H1 (cell line): ENCODE measurements at regions not wholly inside any gene's neighbourhood (a gene's known extent, or its start where the extent isn't known, plus 50 kb on each side); places are given as distances from the start of the nearest gene placed in this dataset.
A peak's percentile ranks its signal among the peaks of the same experiment; 100 is the strongest.

Source experiments
- CTCF ChIA-PET: fragments of 300-600 bp; sonication (Branson Sonifier 250); formaldehyde crosslinking; loops from one replicate; lab custom pipeline; 2021; ENCODE audit not compliant: partially characterized antibody; lab: Charles Lee
- POLR2A ChIA-PET: fragments of 300-600 bp; sonication (Branson Sonifier 250); formaldehyde crosslinking; loops from one replicate; lab custom pipeline; 2021; ENCODE audit warnings: inconsistent platforms; ENCODE audit not compliant: partially characterized antibody; lab: Charles Lee
- DNase-seq, 2 experiments: peaks; one replicate each; pipeline versions ENCODE4 v3.0.0 to v3.0.0-alpha.2; 2010 to 2022; ENCODE audit warnings: low spot score in 2 of 2, low read depth in 1 of 2, mixed read lengths in 1 of 2
- FAIRE-seq: peaks from 2 replicates; lab custom pipeline; 2011; peaks lifted over from hg19 to GRCh38; lab: Jason Lieb, UNC
- H2AFZ ChIP-seq: 2 replicates; pipeline ENCODE4 v1.8.1; 2012; ENCODE audit warnings: low read length, inconsistent platforms
- H2AK5ac ChIP-seq: 2 replicates; pipeline ENCODE4 v1.6.1; 2013; ENCODE audit warnings: low read depth, low read length
- H2BK120ac ChIP-seq: replicated peaks from 2 replicates; pipeline ENCODE3; 2013; ENCODE audit warnings: low read depth, low read length, inconsistent platforms
- H2BK12ac ChIP-seq: 2 replicates; pipeline ENCODE4 v1.6.1; 2013; ENCODE audit warnings: low read depth, low read length
- H2BK15ac ChIP-seq: 2 replicates; pipeline ENCODE4 v1.6.1; 2013; ENCODE audit warnings: low read length
- H2BK20ac ChIP-seq: 2 replicates; pipeline ENCODE4 v1.6.1; 2013; ENCODE audit warnings: low read length
- H2BK5ac ChIP-seq: 2 replicates; pipeline ENCODE4 v1.6.1; 2013; ENCODE audit warnings: low read depth, low read length
- H3K14ac ChIP-seq: 2 replicates; pipeline ENCODE4 v1.6.1; 2013; ENCODE audit warnings: inconsistent platforms; ENCODE audit not compliant: insufficient read length
- H3K18ac ChIP-seq: 2 replicates; pipeline ENCODE4 v1.6.1; 2013; ENCODE audit warnings: low read length; ENCODE audit errors: extremely low read depth
- H3K23ac ChIP-seq: 2 replicates; pipeline ENCODE4 v1.6.1; 2013; ENCODE audit warnings: inconsistent platforms; ENCODE audit not compliant: insufficient read length
- H3K23me2 ChIP-seq: 2 replicates; pipeline ENCODE4 v1.6.1; 2013; ENCODE audit warnings: low read depth, low read length
- H3K27ac ChIP-seq: 2 replicates; pipeline ENCODE4 v1.6.1; 2011; ENCODE audit warnings: low read depth, low read length, inconsistent platforms
- H3K27me3 ChIP-seq, 4 experiments: replicated peaks in 1 of 4; 1 replicate in 1 of 4; 2 replicates in 3 of 4; pipeline versions ENCODE4 v1.6.1 to v1.8.1; 2011 to 2013; ENCODE audit warnings: low read length in 3 of 4, mild to moderate bottlenecking in 3 of 4, inconsistent platforms in 2 of 4, mixed read lengths in 2 of 4, moderate library complexity in 1 of 4; ENCODE audit not compliant: control insufficient read depth in 3 of 4, insufficient read depth in 3 of 4; ENCODE audit errors: extremely low read depth in 1 of 4
- H3K36me3 ChIP-seq, 4 experiments: 2 replicates each; pipeline versions ENCODE4 v1.6.1 to v1.8.1; 2011 to 2013; ENCODE audit warnings: mild to moderate bottlenecking in 4 of 4, low read length in 3 of 4, moderate library complexity in 2 of 4, control low read depth in 1 of 4, inconsistent platforms in 1 of 4; ENCODE audit not compliant: insufficient read depth in 4 of 4, control insufficient read depth in 2 of 4
- H3K4ac ChIP-seq: replicated peaks from 2 replicates; pipeline ENCODE3; 2013; ENCODE audit warnings: low read length, low read depth, mixed read lengths, inconsistent platforms; ENCODE audit not compliant: insufficient read length
- H3K4me1 ChIP-seq, 4 experiments: replicated peaks in 1 of 4; 1 replicate in 1 of 4; 2 replicates in 3 of 4; pipeline versions ENCODE4 v1.6.1 to v1.8.1; 2011 to 2013; ENCODE audit warnings: low read length in 3 of 4, inconsistent platforms in 2 of 4, mixed read lengths in 1 of 4; ENCODE audit not compliant: insufficient read depth in 4 of 4, control insufficient read depth in 3 of 4
- H3K4me2 ChIP-seq, 2 experiments: 2 replicates each; pipeline versions ENCODE4 v1.6.1 to v1.8.1; 2011 to 2013; ENCODE audit warnings: low read depth in 2 of 2, low read length in 2 of 2, control low read depth in 1 of 2, inconsistent platforms in 1 of 2, mild to moderate bottlenecking in 1 of 2; ENCODE audit not compliant: insufficient read depth in 1 of 2
- H3K4me3 ChIP-seq, 4 experiments: fragments of 200-600, 300-600 bp in 1 of 4; sonication (generic), shearing (Covaris generic), sonication (Bioruptor Twin) in 1 of 4; 2 replicates each; pipeline versions ENCODE4 v1.5.1 to v1.8.1; 2011 to 2016; ENCODE audit warnings: low read length in 4 of 4, low read depth in 3 of 4, control low read depth in 2 of 4, inconsistent platforms in 2 of 4, mild to moderate bottlenecking in 2 of 4, mixed read lengths in 1 of 4, moderate library complexity in 1 of 4; ENCODE audit not compliant: insufficient read depth in 2 of 4; ENCODE audit errors: extremely low read depth in 1 of 4
- H3K56ac ChIP-seq: replicated peaks from 2 replicates; pipeline ENCODE3; 2013; ENCODE audit warnings: low read depth, mild to moderate bottlenecking, mixed read lengths, low read length, inconsistent platforms; ENCODE audit not compliant: insufficient read length
- H3K79me1 ChIP-seq: 2 replicates; pipeline ENCODE4 v1.6.1; 2013; ENCODE audit warnings: low read depth, low read length, control low read depth
- H3K79me2 ChIP-seq, 2 experiments: 2 replicates each; pipeline versions ENCODE4 v1.6.1 to v1.8.1; 2012 to 2013; ENCODE audit warnings: low read length in 2 of 2, mild to moderate bottlenecking in 2 of 2, inconsistent platforms in 1 of 2; ENCODE audit not compliant: insufficient read depth in 2 of 2, control insufficient read depth in 1 of 2
- H3K9ac ChIP-seq, 4 experiments: replicated peaks in 1 of 4; 1 replicate in 1 of 4; 2 replicates in 3 of 4; pipeline versions ENCODE4 v1.6.1 to v1.8.1; 2011 to 2013; ENCODE audit warnings: low read depth in 3 of 4, low read length in 3 of 4, control low read depth in 2 of 4, mild to moderate bottlenecking in 2 of 4, moderate library complexity in 2 of 4, inconsistent platforms in 1 of 4; ENCODE audit errors: extremely low read depth in 1 of 4
- H3K9me3 ChIP-seq, 2 experiments: 2 replicates each; pipeline versions ENCODE4 v1.6.1 to v1.8.1; 2012 to 2013; ENCODE audit warnings: mild to moderate bottlenecking in 2 of 2, moderate library complexity in 2 of 2, control low read depth in 1 of 2, inconsistent platforms in 1 of 2, low read depth in 1 of 2, low read length in 1 of 2, mixed read lengths in 1 of 2; ENCODE audit not compliant: insufficient read depth in 2 of 2
- H4K20me1 ChIP-seq, 2 experiments: replicated peaks in 1 of 2; 2 replicates each; pipeline versions ENCODE3 to v1.8.1; 2011 to 2013; ENCODE audit warnings: inconsistent platforms in 2 of 2, low read length in 2 of 2, mild to moderate bottlenecking in 1 of 2; ENCODE audit not compliant: insufficient read depth in 2 of 2, control insufficient read depth in 1 of 2
- H4K5ac ChIP-seq: 2 replicates; pipeline ENCODE4 v1.6.1; 2013; ENCODE audit warnings: low read length, low read depth, mixed read lengths, inconsistent platforms; ENCODE audit not compliant: insufficient read length
- H4K8ac ChIP-seq: 2 replicates; pipeline ENCODE4 v1.8.0; 2013; ENCODE audit warnings: mild to moderate bottlenecking, moderate library complexity, low read length, inconsistent platforms; ENCODE audit not compliant: insufficient read depth; ENCODE audit errors: extremely low read depth
- H4K91ac ChIP-seq: replicated peaks from 2 replicates; pipeline ENCODE3; 2013; ENCODE audit warnings: low read length, mixed read lengths, inconsistent platforms; ENCODE audit not compliant: insufficient read length
- FOSL1 ChIP-seq: IDR thresholded peaks from 2 replicates; pipeline ENCODE4 v1.6.1; 2011; ENCODE audit warnings: mild to moderate bottlenecking, low read depth, low read length, moderate library complexity; ENCODE audit not compliant: insufficient read depth
- GABPA ChIP-seq: IDR thresholded peaks from 2 replicates; pipeline ENCODE4 v1.6.1; 2011; ENCODE audit warnings: mild to moderate bottlenecking, low read length, moderate library complexity, borderline replicate concordance; ENCODE audit not compliant: insufficient read depth
- HDAC2 ChIP-seq, 2 experiments: fragments of 300-600 bp in 1 of 2; sonication (generic) in 1 of 2; IDR thresholded peaks; 2 replicates each; pipeline ENCODE4 v1.6.1; 2011 to 2012; ENCODE audit warnings: low read depth in 2 of 2, low read length in 2 of 2, mild to moderate bottlenecking in 2 of 2, moderate library complexity in 2 of 2, borderline replicate concordance in 1 of 2, inconsistent platforms in 1 of 2
- JUN ChIP-seq: IDR thresholded peaks from 2 replicates; pipeline ENCODE4 v1.6.1; 2011; ENCODE audit warnings: low read depth, mild to moderate bottlenecking, improper control_type of control experiment, low read length
- RAD21 ChIP-seq, 2 experiments: IDR thresholded peaks in 1 of 2; conservative IDR thresholded peaks in 1 of 2; 2 replicates each; pipeline ENCODE4 v1.6.1; 2011; ENCODE audit warnings: low read depth in 2 of 2, low read length in 2 of 2, improper control_type of control experiment in 1 of 2, inconsistent platforms in 1 of 2, mild to moderate bottlenecking in 1 of 2, moderate library complexity in 1 of 2
- TEAD4 ChIP-seq: IDR thresholded peaks from 2 replicates; pipeline ENCODE4 v1.6.1; 2012; ENCODE audit warnings: low read depth, low read length, inconsistent platforms, mixed read lengths
- WGBS, 2 experiments: shearing (Covaris generic) in 1 of 2; methylation state at CpG; one replicate each; pipeline versions ENCODE4 v1.1.6 to v1.1.7; 2013 to 2015; ENCODE audit warnings: low lambda C conversion rate in 2 of 2, mixed read lengths in 2 of 2, inconsistent platforms in 1 of 2, low coverage in 1 of 2, missing lambda C conversion rate in 1 of 2; ENCODE audit not compliant: insufficient replicate concordance in 2 of 2, insufficient coverage in 1 of 2, insufficient read length in 1 of 2; ENCODE audit errors: extremely low coverage in 1 of 2, missing lambda C conversion rate in 1 of 2; 5-methylcytosine and 5-hydroxymethylcytosine counted together

GRCh38 chr13:58051807-58052375 lies 420.3 kb downstream of the PCDH17 start:
- H3K79me1 ChIP-seq: no peaks in the 10 kb centered on the region
- no peak overlapping the region for H3K27ac ChIP-seq
- no peak overlapping the region for H2BK5ac ChIP-seq
- no peaks in the 10 kb centered on the region for H3K36me3 ChIP-seq
- H3K4ac ChIP-seq: no peak overlapping the region
- no peak overlapping the region for H3K4me3 ChIP-seq
- H3K56ac ChIP-seq: no peak overlapping the region
- H3K23me2 ChIP-seq: no peaks in the 10 kb centered on the region
- no peaks in the 10 kb centered on the region for H3K27me3 ChIP-seq
- H3K9ac ChIP-seq: no peak overlapping the region
- 70% methylated on average over 5 of the region's 5 CpGs; no CpG with 5 or more reads in 1 of the 2 experiments for WGBS, 2 experiments
- no peaks in the 10 kb centered on the region for H3K9me3 ChIP-seq
- H4K5ac ChIP-seq: no peak overlapping the region
- peak overlapping the region; percentile 82 for H2AFZ ChIP-seq
- peak; percentile 70 for FAIRE-seq
- peaks cover 0 to 9% (median 4%) of the 10 kb centered on the region in 4 experiments; a peak in 5 of 7 replicates for H3K4me1 ChIP-seq
- no peak overlapping the region for H3K23ac ChIP-seq
- H4K20me1 ChIP-seq: no peaks in the 10 kb centered on the region
- no peak overlapping the region for H4K91ac ChIP-seq
- POLR2A ChIA-PET: interaction anchor here (1.3 kb wide), 1 partner anchor 9 kb away, joined by 3 read pairs; no protein-coding TSS in a partner anchor
- H2AK5ac ChIP-seq: no peak overlapping the region
- peak overlapping the region; percentile 28 to 31; a peak in 2 of 4 replicates for H3K4me2 ChIP-seq
- no peak overlapping the region for H2BK120ac ChIP-seq
- no peak overlapping the region for H3K14ac ChIP-seq
- H4K8ac ChIP-seq: no peak overlapping the region
- no peak overlapping the region; the same call in 1 of the 2 replicates for H3K18ac ChIP-seq
- H3K79me2 ChIP-seq: no peaks in the 10 kb centered on the region
- H2BK12ac ChIP-seq: peak overlapping the region; percentile 76
- no peak overlapping the region for H2BK15ac ChIP-seq
- no peak overlapping the region; the same call in 1 of the 2 replicates for H2BK20ac ChIP-seq
- CTCF ChIA-PET: interaction anchor here (1.1 to 1.4 kb wide), 2 partner anchors 9 to 37 kb away, joined by 3 to 4 read pairs; no protein-coding TSS in a partner anchor
- DNase-seq: peak in 1 of 2 experiments; percentile 25
- no peak for TF ChIP-seq GABPA
- no peak for TF ChIP-seq JUN
- TF ChIP-seq TEAD4: 0 out of 2 replicates have a peak, but pooled peaks have one; percentile 4
- TF ChIP-seq RAD21 (IDR thresholded peaks at IDR 0.05 in 1 of 2, conservative IDR thresholded peaks at IDR 0.05 in 1 of 2; ENCODE audit: low read depth in 2 of 2, low read length in 2 of 2): no peak
- TF ChIP-seq FOSL1: no peak
- TF ChIP-seq HDAC2 (IDR thresholded peaks at IDR 0.05; ENCODE audit: borderline replicate concordance in 1 of 2, low read depth in 2 of 2, low read length in 2 of 2): no peak
